HEK293 (cell line): ENCODE measurements at regions not wholly inside any gene's neighbourhood (a gene's known extent, or its start where the extent isn't known, plus 50 kb on each side); places are given as distances from the start of the nearest gene placed in this dataset.

Experiments used
- CTCF ChIA-PET: fragments of 350-600 bp; formaldehyde crosslinking; extraction: SDS; loops from one replicate; lab custom pipeline; 2021; ENCODE audit warnings: antibody characterized with exemption; lab: Yijun Ruan, JAX
- POLR2A ChIA-PET: fragments of 300-600 bp; formaldehyde crosslinking; extraction: SDS; loops from one replicate; lab custom pipeline; 2020; ENCODE audit warnings: antibody characterized with exemption, inconsistent platforms; lab: Yijun Ruan, JAX
- H3K27ac ChIP-seq: fragments of 200-500 bp; sonication (Bioruptor generic); 2 replicates; pipeline ENCODE4 v1.5.1; 2014; ENCODE audit warnings: low read depth, low read length, control low read depth, inconsistent platforms; ENCODE audit errors: extremely low read depth
- H3K36me3 ChIP-seq, 2 experiments: fragments of 200-500 bp in 1 of 2; sonication (Bioruptor generic) in 1 of 2; 1 replicate in 1 of 2; 2 replicates in 1 of 2; pipeline ENCODE4 v1.5.1; 2014 to 2017; ENCODE audit warnings: inconsistent platforms in 2 of 2, low read length in 2 of 2; ENCODE audit not compliant: control insufficient read depth in 2 of 2, insufficient read depth in 1 of 2
- H3K4me1 ChIP-seq: fragments of 200-500 bp; sonication (Bioruptor generic); 2 replicates; pipeline ENCODE4 v1.5.1; 2014; ENCODE audit warnings: mild to moderate bottlenecking, low read length, inconsistent platforms; ENCODE audit not compliant: control insufficient read depth, insufficient read depth
- H3K4me3 ChIP-seq: 2 replicates; pipeline ENCODE4 v1.5.1; 2011; ENCODE audit warnings: low read depth, mild to moderate bottlenecking, control low read depth, low read length, moderate library complexity
- H3K9me3 ChIP-seq: fragments of 200-500 bp; sonication (Bioruptor generic); 2 replicates; pipeline ENCODE4 v1.5.1; 2014; ENCODE audit warnings: low read depth, low read length, inconsistent platforms; ENCODE audit not compliant: control insufficient read depth, insufficient read depth
- KLF1 ChIP-seq: fragments of 450-650 bp; formaldehyde crosslinking; IDR thresholded peaks from 2 replicates; pipeline ENCODE4 v1.5.1; 2016; ENCODE audit warnings: missing biosample characterization, missing genetic modification characterization
- MYNN ChIP-seq: fragments of 450-650 bp; formaldehyde crosslinking; IDR thresholded peaks from 2 replicates; pipeline ENCODE4 v1.5.1; 2016; ENCODE audit warnings: missing biosample characterization, missing genetic modification characterization, borderline replicate concordance
- PRDM1 ChIP-seq: fragments of 450-650 bp; formaldehyde crosslinking; IDR thresholded peaks from 2 replicates; pipeline ENCODE4; 2016; ENCODE audit warnings: missing biosample characterization, missing genetic modification characterization
- SP2 ChIP-seq: fragments of 450-650 bp; formaldehyde crosslinking; IDR thresholded peaks from 2 replicates; pipeline ENCODE4 v1.5.1; 2016; ENCODE audit warnings: missing biosample characterization, missing genetic modification characterization
- YY2 ChIP-seq: fragments of 450-650 bp; formaldehyde crosslinking; IDR thresholded peaks from 2 replicates; pipeline ENCODE4 v1.5.1; 2016; ENCODE audit warnings: missing biosample characterization, missing genetic modification characterization
- ZBTB1 ChIP-seq: fragments of 450-650 bp; formaldehyde crosslinking; IDR thresholded peaks from 2 replicates; pipeline ENCODE4 v1.5.1; 2016; ENCODE audit warnings: missing biosample characterization, missing genetic modification characterization
- ZBTB17 ChIP-seq: fragments of 450-650 bp; formaldehyde crosslinking; IDR thresholded peaks from 2 replicates; pipeline ENCODE4 v1.5.1; 2016; ENCODE audit warnings: missing biosample characterization, missing genetic modification characterization
- ZFP37 ChIP-seq: fragments of 450-650 bp; formaldehyde crosslinking; IDR thresholded peaks from 2 replicates; pipeline ENCODE4 v1.5.1; 2016; ENCODE audit warnings: missing biosample characterization, missing genetic modification characterization
- ZFP41 ChIP-seq: fragments of 450-650 bp; formaldehyde crosslinking; IDR thresholded peaks from 2 replicates; pipeline ENCODE4 v1.5.1; 2016; ENCODE audit warnings: missing biosample characterization, missing genetic modification characterization, borderline replicate concordance
- ZFP69B ChIP-seq: fragments of 450-650 bp; formaldehyde crosslinking; IDR thresholded peaks from 2 replicates; pipeline ENCODE4 v1.5.1; 2016; ENCODE audit warnings: missing biosample characterization, missing genetic modification characterization
- ZNF157 ChIP-seq: fragments of 450-650 bp; formaldehyde crosslinking; IDR thresholded peaks from 2 replicates; pipeline ENCODE4 v1.5.1; 2016; ENCODE audit warnings: missing biosample characterization, missing genetic modification characterization
- ZNF23 ChIP-seq: fragments of 450-650 bp; formaldehyde crosslinking; IDR thresholded peaks from 2 replicates; pipeline ENCODE4 v1.5.1; 2016; ENCODE audit warnings: missing biosample characterization, missing genetic modification characterization, borderline replicate concordance
- ZNF248 ChIP-seq: fragments of 450-650 bp; formaldehyde crosslinking; IDR thresholded peaks from 2 replicates; pipeline ENCODE4 v1.5.1; 2017; ENCODE audit warnings: missing biosample characterization, missing genetic modification characterization
- ZNF302 ChIP-seq: fragments of 450-650 bp; formaldehyde crosslinking; IDR thresholded peaks from 2 replicates; pipeline ENCODE4 v1.5.1; 2016; ENCODE audit warnings: missing biosample characterization, missing genetic modification characterization, low read depth
- ZNF514 ChIP-seq: fragments of 450-650 bp; formaldehyde crosslinking; IDR thresholded peaks from 2 replicates; pipeline ENCODE4 v1.5.1; 2016; ENCODE audit warnings: missing biosample characterization, missing genetic modification characterization
- ZNF560 ChIP-seq: fragments of 450-650 bp; formaldehyde crosslinking; IDR thresholded peaks from 2 replicates; pipeline ENCODE4 v1.5.1; 2017; ENCODE audit warnings: missing biosample characterization, missing genetic modification characterization, borderline replicate concordance
- ZNF596 ChIP-seq: fragments of 450-650 bp; IDR thresholded peaks from 2 replicates; pipeline ENCODE4 v1.5.0; 2018; ENCODE audit warnings: missing biosample characterization, mild to moderate bottlenecking, missing genetic modification characterization, moderate library complexity
- TF ChIP-seq, protein P1 (sequence below): fragments of 450-650 bp; formaldehyde crosslinking; IDR thresholded peaks from 2 replicates; pipeline ENCODE4 v1.5.1; 2016; ENCODE audit warnings: missing biosample characterization, missing genetic modification characterization
- TF ChIP-seq, protein P2 (sequence below): fragments of 450-650 bp; formaldehyde crosslinking; conservative IDR thresholded peaks from 2 replicates; pipeline ENCODE4 v1.5.1; 2016; ENCODE audit warnings: low read depth, missing biosample characterization, missing genetic modification characterization
- TF ChIP-seq, protein P3 (sequence below): fragments of 450-650 bp; formaldehyde crosslinking; IDR thresholded peaks from 2 replicates; pipeline ENCODE4 v1.5.0; 2017; ENCODE audit warnings: missing biosample characterization, missing genetic modification characterization, borderline replicate concordance
- TF ChIP-seq, protein P4 (sequence below): fragments of 450-650 bp; formaldehyde crosslinking; IDR thresholded peaks from 2 replicates; pipeline ENCODE4 v1.5.1; 2016; ENCODE audit warnings: missing biosample characterization, missing genetic modification characterization, low read depth

DNA sequence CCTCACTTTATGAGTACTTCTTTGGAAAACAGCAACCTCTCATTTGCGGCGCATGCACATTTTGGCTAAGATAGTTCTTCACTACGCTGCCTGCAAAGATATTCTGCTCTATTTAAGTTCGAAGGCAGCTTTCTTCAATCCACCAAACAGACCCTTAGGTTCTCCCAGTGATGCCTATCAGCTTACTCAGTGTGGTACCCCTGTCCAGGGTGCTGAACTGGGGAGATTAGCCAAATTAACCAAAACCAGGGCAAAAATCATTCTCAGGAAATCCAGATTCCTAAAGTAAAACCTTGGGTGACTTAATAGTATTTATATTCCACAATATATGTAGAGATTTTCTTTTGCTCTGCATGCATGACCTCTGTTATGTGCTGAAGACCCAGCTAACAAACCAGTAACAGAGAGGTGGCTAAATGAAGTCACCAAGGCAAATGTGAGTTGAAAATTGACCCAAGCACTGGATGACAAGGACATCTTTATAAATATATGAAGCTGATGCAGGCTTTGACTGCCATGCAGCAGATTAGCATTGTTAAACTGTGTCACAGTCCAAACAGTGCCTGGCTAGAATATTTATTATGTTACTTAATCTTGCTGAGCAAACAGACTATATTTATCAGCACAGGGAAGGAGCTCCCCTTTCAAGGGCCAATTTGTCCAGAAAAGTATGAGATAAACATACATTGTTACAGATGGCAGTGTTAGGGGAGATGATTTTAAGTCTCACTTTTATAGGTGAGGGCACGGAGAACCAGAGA is 418.2 kb downstream of the STIM2 start:
- ChIA-PET CTCF (no interaction called here), POLR2A (no interaction called here)
- Histone ChIP-seq H3K4me3 (no peak overlapping the region), H3K36me3 (no peaks in the 10 kb centered on the region), H3K27ac (no peak overlapping the region), H3K4me1 (no peaks in the 10 kb centered on the region), H3K9me3 (no peaks in the 10 kb centered on the region)
- TF ChIP-seq, protein P1, sequence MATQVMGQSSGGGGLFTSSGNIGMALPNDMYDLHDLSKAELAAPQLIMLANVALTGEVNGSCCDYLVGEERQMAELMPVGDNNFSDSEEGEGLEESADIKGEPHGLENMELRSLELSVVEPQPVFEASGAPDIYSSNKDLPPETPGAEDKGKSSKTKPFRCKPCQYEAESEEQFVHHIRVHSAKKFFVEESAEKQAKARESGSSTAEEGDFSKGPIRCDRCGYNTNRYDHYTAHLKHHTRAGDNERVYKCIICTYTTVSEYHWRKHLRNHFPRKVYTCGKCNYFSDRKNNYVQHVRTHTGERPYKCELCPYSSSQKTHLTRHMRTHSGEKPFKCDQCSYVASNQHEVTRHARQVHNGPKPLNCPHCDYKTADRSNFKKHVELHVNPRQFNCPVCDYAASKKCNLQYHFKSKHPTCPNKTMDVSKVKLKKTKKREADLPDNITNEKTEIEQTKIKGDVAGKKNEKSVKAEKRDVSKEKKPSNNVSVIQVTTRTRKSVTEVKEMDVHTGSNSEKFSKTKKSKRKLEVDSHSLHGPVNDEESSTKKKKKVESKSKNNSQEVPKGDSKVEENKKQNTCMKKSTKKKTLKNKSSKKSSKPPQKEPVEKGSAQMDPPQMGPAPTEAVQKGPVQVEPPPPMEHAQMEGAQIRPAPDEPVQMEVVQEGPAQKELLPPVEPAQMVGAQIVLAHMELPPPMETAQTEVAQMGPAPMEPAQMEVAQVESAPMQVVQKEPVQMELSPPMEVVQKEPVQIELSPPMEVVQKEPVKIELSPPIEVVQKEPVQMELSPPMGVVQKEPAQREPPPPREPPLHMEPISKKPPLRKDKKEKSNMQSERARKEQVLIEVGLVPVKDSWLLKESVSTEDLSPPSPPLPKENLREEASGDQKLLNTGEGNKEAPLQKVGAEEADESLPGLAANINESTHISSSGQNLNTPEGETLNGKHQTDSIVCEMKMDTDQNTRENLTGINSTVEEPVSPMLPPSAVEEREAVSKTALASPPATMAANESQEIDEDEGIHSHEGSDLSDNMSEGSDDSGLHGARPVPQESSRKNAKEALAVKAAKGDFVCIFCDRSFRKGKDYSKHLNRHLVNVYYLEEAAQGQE (tag by site-specific recombination): peak; percentile 88
- no peak for TF ChIP-seq ZFP41 (tag by site-specific recombination)

DNA sequence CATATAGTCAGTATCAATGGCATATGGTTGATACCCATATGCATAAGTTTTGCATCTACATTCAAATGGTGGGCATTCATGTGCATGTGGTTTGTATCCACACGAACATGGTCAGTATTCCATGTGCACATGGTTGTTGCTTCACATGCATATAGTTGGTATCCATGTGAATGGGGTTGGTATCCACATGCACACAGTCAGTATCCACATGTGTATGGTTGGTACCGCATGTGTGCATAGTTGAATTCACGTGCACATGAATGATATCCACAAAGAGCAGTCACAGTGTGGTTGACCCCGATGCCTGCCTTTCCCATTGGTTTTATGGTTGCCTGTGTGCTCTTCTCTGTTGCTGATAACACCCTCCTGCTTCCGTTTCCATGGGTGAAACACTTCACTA is 427.9 kb downstream of the STIM2 start:
- POLR2A ChIA-PET: no interaction called here
- H3K27ac ChIP-seq: no peak overlapping the region
- TF ChIP-seq ZNF248 (no peak), MYNN (tag by site-specific recombination) (no peak), SP2 (tag by site-specific recombination) (no peak), ZNF302 (tag by site-specific recombination) (no peak), ZNF514 (tag by site-specific recombination) (no peak), ZNF157 (tag by site-specific recombination) (no peak), YY2 (tag by site-specific recombination) (no peak), ZBTB1 (no peak), PRDM1 (tag by site-specific recombination) (no peak)
- TF ChIP-seq, protein P2, sequence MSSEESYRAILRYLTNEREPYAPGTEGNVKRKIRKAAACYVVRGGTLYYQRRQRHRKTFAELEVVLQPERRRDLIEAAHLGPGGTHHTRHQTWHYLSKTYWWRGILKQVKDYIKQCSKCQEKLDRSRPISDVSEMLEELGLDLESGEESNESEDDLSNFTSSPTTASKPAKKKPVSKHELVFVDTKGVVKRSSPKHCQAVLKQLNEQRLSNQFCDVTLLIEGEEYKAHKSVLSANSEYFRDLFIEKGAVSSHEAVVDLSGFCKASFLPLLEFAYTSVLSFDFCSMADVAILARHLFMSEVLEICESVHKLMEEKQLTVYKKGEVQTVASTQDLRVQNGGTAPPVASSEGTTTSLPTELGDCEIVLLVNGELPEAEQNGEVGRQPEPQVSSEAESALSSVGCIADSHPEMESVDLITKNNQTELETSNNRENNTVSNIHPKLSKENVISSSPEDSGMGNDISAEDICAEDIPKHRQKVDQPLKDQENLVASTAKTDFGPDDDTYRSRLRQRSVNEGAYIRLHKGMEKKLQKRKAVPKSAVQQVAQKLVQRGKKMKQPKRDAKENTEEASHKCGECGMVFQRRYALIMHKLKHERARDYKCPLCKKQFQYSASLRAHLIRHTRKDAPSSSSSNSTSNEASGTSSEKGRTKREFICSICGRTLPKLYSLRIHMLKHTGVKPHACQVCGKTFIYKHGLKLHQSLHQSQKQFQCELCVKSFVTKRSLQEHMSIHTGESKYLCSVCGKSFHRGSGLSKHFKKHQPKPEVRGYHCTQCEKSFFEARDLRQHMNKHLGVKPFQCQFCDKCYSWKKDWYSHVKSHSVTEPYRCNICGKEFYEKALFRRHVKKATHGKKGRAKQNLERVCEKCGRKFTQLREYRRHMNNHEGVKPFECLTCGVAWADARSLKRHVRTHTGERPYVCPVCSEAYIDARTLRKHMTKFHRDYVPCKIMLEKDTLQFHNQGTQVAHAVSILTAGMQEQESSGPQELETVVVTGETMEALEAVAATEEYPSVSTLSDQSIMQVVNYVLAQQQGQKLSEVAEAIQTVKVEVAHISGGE (tag by site-specific recombination): no peak
- TF ChIP-seq, all 188 proteins: peak for 0
- Histone ChIP-seq H3K9me3 (no peaks in the 10 kb centered on the region), H3K4me3 (no peak overlapping the region), H3K4me1 (no peaks in the 10 kb centered on the region), H3K36me3 (no peaks in the 10 kb centered on the region)
- CTCF ChIA-PET: no interaction called here

DNA sequence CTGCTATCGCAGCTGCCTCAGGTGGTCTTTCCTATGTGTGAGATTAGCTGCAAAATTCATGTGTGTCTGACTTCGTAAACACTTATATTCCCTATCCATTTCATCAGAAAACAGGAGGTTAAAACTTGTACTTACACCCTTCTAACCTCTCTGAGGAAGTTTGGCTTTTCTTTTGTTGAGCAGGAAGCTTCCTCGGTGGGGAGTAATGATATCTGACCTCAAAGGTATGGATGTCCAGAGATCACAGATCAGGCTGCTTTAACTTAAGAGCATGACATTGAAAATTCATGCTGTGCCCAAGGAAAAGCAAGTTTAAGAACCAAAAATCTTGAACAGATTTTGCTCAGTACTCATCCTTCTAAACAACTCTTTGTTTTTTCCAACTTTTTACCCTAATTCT is 429.1 kb downstream of the STIM2 start:
- POLR2A ChIA-PET: no interaction called here
- no peak for TF ChIP-seq ZBTB17 (tag by site-specific recombination)
- no peak for TF ChIP-seq ZNF514 (tag by site-specific recombination)
- no peak for TF ChIP-seq ZFP69B (tag by site-specific recombination)
- TF ChIP-seq, protein P3, sequence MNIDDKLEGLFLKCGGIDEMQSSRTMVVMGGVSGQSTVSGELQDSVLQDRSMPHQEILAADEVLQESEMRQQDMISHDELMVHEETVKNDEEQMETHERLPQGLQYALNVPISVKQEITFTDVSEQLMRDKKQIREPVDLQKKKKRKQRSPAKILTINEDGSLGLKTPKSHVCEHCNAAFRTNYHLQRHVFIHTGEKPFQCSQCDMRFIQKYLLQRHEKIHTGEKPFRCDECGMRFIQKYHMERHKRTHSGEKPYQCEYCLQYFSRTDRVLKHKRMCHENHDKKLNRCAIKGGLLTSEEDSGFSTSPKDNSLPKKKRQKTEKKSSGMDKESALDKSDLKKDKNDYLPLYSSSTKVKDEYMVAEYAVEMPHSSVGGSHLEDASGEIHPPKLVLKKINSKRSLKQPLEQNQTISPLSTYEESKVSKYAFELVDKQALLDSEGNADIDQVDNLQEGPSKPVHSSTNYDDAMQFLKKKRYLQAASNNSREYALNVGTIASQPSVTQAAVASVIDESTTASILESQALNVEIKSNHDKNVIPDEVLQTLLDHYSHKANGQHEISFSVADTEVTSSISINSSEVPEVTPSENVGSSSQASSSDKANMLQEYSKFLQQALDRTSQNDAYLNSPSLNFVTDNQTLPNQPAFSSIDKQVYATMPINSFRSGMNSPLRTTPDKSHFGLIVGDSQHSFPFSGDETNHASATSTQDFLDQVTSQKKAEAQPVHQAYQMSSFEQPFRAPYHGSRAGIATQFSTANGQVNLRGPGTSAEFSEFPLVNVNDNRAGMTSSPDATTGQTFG (tag by site-specific recombination): no peak
- no peak for TF ChIP-seq ZFP37 (tag by site-specific recombination)
- no peak for TF ChIP-seq ZNF23 (tag by site-specific recombination)
- TF ChIP-seq ZNF560 (tag by site-specific recombination): no peak
- no peak for TF ChIP-seq ZNF596
- no peak for TF ChIP-seq KLF1 (tag by site-specific recombination)
- TF ChIP-seq, protein P4, sequence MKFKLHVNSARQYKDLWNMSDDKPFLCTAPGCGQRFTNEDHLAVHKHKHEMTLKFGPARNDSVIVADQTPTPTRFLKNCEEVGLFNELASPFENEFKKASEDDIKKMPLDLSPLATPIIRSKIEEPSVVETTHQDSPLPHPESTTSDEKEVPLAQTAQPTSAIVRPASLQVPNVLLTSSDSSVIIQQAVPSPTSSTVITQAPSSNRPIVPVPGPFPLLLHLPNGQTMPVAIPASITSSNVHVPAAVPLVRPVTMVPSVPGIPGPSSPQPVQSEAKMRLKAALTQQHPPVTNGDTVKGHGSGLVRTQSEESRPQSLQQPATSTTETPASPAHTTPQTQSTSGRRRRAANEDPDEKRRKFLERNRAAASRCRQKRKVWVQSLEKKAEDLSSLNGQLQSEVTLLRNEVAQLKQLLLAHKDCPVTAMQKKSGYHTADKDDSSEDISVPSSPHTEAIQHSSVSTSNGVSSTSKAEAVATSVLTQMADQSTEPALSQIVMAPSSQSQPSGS (tag by site-specific recombination): no peak

More for the DNA sequence above, 429.1 kb downstream of the STIM2 start:
- no peaks in the 10 kb centered on the region for H3K36me3 ChIP-seq
- CTCF ChIA-PET: no interaction called here
- H3K27ac ChIP-seq: no peak overlapping the region
- no peaks in the 10 kb centered on the region for H3K9me3 ChIP-seq
- no peak overlapping the region for H3K4me3 ChIP-seq
- H3K4me1 ChIP-seq: no peaks in the 10 kb centered on the region
